ENCODE measurements at regions not wholly inside any gene's neighbourhood (a gene's known extent, or its start where the extent isn't known, plus 50 kb on each side); places are given as distances from the start of the nearest gene placed in this dataset.

GRCh38 chr2:240298803-240299709 lies 136.4 kb upstream of the GPC1 start:
- DNase-seq (ENCODE audit: low spot score) = no peak
- in situ Hi-C loops (cut with MboI; ENCODE audit: low pct_unique_long_range_greater_than_20kb, low sequenced_read_pairs, unreplicated experiment) = no loop called here
- TF ChIP-seq CTCF (IDR thresholded peaks at IDR 0.05; ENCODE audit: extremely low read depth, insufficient read depth, missing control alignments) = no peak

- DNase-seq (ENCODE audit: low spot score) = no peak
- TF ChIP-seq CTCF (IDR thresholded peaks at IDR 0.05; ENCODE audit: extremely low read depth, insufficient read depth, missing control alignments) = no peak
- in situ Hi-C loops (cut with MboI; ENCODE audit: low pct_unique_long_range_greater_than_20kb, low sequenced_read_pairs, unreplicated experiment) = no loop called here
Measured at GRCh38 chr2:240299710-240300068, 135.8 kb upstream of the GPC1 start.

DNA sequence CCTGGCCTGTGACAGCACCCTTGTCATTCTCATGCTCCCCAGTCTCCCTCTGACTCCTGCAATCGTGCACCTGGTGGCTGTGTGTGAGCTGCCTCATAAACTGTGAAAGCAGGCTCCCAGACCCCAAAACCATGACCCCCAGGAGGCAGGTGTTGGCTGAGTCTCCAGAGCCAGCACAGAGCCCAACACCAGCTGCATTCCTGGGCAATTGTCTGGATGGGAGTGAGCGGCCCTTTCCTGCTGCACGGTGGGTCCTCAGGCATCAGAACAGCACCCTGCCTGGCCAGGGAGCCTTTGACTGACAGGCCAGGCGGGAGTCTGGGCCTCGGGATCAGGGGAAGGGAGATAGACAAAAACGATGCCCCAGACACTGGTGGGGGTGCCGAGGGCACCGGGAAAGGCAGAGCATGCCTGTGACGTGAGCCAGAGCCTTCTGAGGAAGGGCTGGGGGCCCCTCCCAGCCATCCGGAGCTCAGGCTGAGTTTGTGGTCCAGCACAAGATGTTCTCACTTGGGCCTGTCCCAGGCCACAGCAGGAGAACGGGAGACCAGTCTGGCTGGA lies 135.1 kb upstream of the GPC1 start:
- DNase-seq (ENCODE audit: low spot score) = no peak
- in situ Hi-C loops (cut with MboI; ENCODE audit: low pct_unique_long_range_greater_than_20kb, low sequenced_read_pairs, unreplicated experiment) = no loop called here
- no peak for TF ChIP-seq CTCF (IDR thresholded peaks at IDR 0.05; ENCODE audit: extremely low read depth, insufficient read depth, missing control alignments)

GRCh38 chr2:240300840-240301239 lies 134.6 kb upstream of the GPC1 start:
- in situ Hi-C loops (cut with MboI; ENCODE audit: low pct_unique_long_range_greater_than_20kb, low sequenced_read_pairs, unreplicated experiment) = no loop called here
- no peak for DNase-seq (ENCODE audit: low spot score)
- TF ChIP-seq CTCF (IDR thresholded peaks at IDR 0.05; ENCODE audit: extremely low read depth, insufficient read depth, missing control alignments) = no peak

GRCh38 chr2:240301256-240301795 lies 134.1 kb upstream of the GPC1 start:
- no peak for TF ChIP-seq CTCF (IDR thresholded peaks at IDR 0.05; ENCODE audit: extremely low read depth, insufficient read depth, missing control alignments)
- no peak for DNase-seq (ENCODE audit: low spot score)
- in situ Hi-C loops (cut with MboI; ENCODE audit: low pct_unique_long_range_greater_than_20kb, low sequenced_read_pairs, unreplicated experiment) = no loop called here

GRCh38 chr2:240302041-240302440 lies 133.4 kb upstream of the GPC1 start:
- no peak for TF ChIP-seq CTCF (IDR thresholded peaks at IDR 0.05; ENCODE audit: extremely low read depth, insufficient read depth, missing control alignments)
- no peak for DNase-seq (ENCODE audit: low spot score)
- in situ Hi-C loops (cut with MboI; ENCODE audit: low pct_unique_long_range_greater_than_20kb, low sequenced_read_pairs, unreplicated experiment) = no loop called here
